GM12878 (cell line): ENCODE measurements at regions not wholly inside any gene's neighbourhood (a gene's known extent, or its start where the extent isn't known, plus 50 kb on each side); places are given as distances from the start of the nearest gene placed in this dataset.

Experiments
- ASH2L ChIP-seq: fragments of 300-600, 200-600 bp; sonication (generic); IDR thresholded peaks from 2 replicates; pipeline ENCODE4 v1.6.1; 2017; ENCODE audit warnings: low read depth, mild to moderate bottlenecking, borderline replicate concordance
- BMI1 ChIP-seq: fragments of 450-650 bp; IDR thresholded peaks from 2 replicates; pipeline ENCODE4 v1.6.1; 2016; ENCODE audit warnings: mild to moderate bottlenecking, moderate library complexity, borderline replicate concordance
- CBX5 ChIP-seq: sonication (generic); IDR thresholded peaks from 2 replicates; pipeline ENCODE4 v1.6.1; 2016; ENCODE audit warnings: low read depth, moderate library complexity, mild to moderate bottlenecking, inconsistent platforms
- CEBPB ChIP-seq, 2 experiments: fragments of 150-350 bp in 1 of 2; IDR thresholded peaks; 2 replicates each; pipeline ENCODE4 v1.6.1; 2012 to 2014; ENCODE audit warnings: low read depth in 2 of 2, low read length in 2 of 2, borderline replicate concordance in 1 of 2, inconsistent platforms in 1 of 2
- HCFC1 ChIP-seq: fragments of 150-350 bp; IDR thresholded peaks from 2 replicates; pipeline ENCODE4 v1.6.1; 2014; ENCODE audit warnings: low read length
- JUNB ChIP-seq: IDR thresholded peaks from 2 replicates; pipeline ENCODE4 v1.6.1; 2016; ENCODE audit warnings: antibody characterized with exemption, mild to moderate bottlenecking
- JUND ChIP-seq: IDR thresholded peaks from 2 replicates; pipeline ENCODE4 v1.6.1; 2012; ENCODE audit warnings: low read depth, mild to moderate bottlenecking, low read length, improper control_type of control experiment, moderate library complexity
- MEF2B ChIP-seq: fragments of 450-650 bp; IDR thresholded peaks from 2 replicates; pipeline ENCODE4 v1.6.1; 2018; ENCODE audit warnings: mild to moderate bottlenecking, moderate library complexity; ENCODE audit not compliant: partially characterized antibody, poor library complexity, severe bottlenecking
- RAD21 ChIP-seq: IDR thresholded peaks from 2 replicates; pipeline ENCODE4 v1.6.1; 2011; ENCODE audit warnings: mild to moderate bottlenecking, low read depth, low read length, moderate library complexity; ENCODE audit not compliant: insufficient read depth
- RB1 ChIP-seq: fragments of 450-650 bp; formaldehyde crosslinking; IDR thresholded peaks from 2 replicates; pipeline ENCODE4 v1.6.1; 2017; ENCODE audit warnings: mild to moderate bottlenecking, borderline replicate concordance
- SMAD1 ChIP-seq: fragments of 450-650 bp; IDR thresholded peaks from 2 replicates; pipeline ENCODE4 v1.6.1; 2018; ENCODE audit warnings: mild to moderate bottlenecking, low read depth; ENCODE audit not compliant: partially characterized antibody
- TCF12 ChIP-seq: IDR thresholded peaks from 2 replicates; pipeline ENCODE4 v1.6.1; 2011; ENCODE audit warnings: low read depth, mild to moderate bottlenecking, low read length
- YY1 ChIP-seq: IDR thresholded peaks from 2 replicates; pipeline ENCODE4 v1.6.1; 2011; ENCODE audit warnings: low read depth, mild to moderate bottlenecking, low read length
- TF ChIP-seq, protein P1 (sequence below): IDR thresholded peaks from 2 replicates; pipeline ENCODE4 v1.6.1; 2011; ENCODE audit warnings: borderline replicate concordance, low read depth, mild to moderate bottlenecking, moderate library complexity, mixed read lengths, low read length; ENCODE audit not compliant: insufficient read depth; ENCODE audit errors: extremely low read length
- TF ChIP-seq, protein P2 (sequence below): IDR thresholded peaks from 2 replicates; pipeline ENCODE4 v1.6.1; 2012; ENCODE audit warnings: improper control_type of control experiment, low read depth, low read length; ENCODE audit not compliant: insufficient replicate concordance
- TF ChIP-seq, protein P3 (sequence below): fragments of 450-650 bp; formaldehyde crosslinking; IDR thresholded peaks from 2 replicates; pipeline ENCODE4 v1.4.0; 2020; ENCODE audit warnings: mild to moderate bottlenecking, moderate library complexity
- TF ChIP-seq, protein P4 (sequence below), 3 experiments: IDR thresholded peaks in 2 of 3; conservative IDR thresholded peaks in 1 of 3; 2 replicates each; pipeline ENCODE4 v1.5.1; 2011; ENCODE audit warnings: low read depth in 3 of 3, low read length in 3 of 3, mild to moderate bottlenecking in 3 of 3, control low read depth in 2 of 3, moderate library complexity in 2 of 3, inconsistent platforms in 1 of 3, mixed read lengths in 1 of 3; ENCODE audit not compliant: control insufficient read depth in 2 of 3, insufficient read depth in 1 of 3; ENCODE audit errors: extremely low read depth in 1 of 3

DNA sequence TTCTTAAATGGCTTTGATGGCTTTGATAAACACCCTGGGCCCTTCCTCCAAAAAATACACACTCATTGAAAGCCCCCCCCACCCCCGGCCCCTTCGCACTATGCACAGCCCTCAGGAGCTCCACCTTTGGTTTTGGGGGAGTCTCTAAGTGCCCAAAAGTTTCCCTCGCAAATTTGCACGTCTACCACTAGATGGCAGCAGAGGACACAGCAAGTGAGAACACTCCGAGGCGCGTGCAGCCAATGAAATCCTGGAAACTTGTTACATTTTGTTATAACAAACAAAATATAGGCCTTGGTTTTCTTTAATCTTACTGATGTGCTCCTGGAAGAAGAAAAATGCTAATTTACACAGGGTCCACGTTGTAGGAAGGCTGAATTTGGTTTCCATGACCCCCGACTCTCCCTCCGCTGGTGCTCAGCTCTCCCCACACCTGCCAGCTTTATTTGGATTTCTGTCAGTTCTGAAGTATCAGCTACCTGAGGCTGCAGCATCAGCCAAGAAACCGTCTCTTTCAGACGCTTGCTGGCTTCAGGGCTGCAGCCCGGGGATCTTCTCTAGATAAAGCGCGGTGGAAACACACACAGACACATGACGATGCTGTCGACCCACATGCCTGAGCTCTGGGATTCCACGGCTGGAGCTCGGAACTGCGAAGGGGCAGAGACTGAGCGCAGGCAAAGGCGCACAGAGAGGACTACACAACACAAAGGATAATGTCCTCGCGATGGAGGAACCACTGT lies 148.3 kb upstream of the RPS6KA2 start (continued):
- no peak for TF ChIP-seq HCFC1
- TF ChIP-seq TCF12: no peak
- TF ChIP-seq, protein P1, sequence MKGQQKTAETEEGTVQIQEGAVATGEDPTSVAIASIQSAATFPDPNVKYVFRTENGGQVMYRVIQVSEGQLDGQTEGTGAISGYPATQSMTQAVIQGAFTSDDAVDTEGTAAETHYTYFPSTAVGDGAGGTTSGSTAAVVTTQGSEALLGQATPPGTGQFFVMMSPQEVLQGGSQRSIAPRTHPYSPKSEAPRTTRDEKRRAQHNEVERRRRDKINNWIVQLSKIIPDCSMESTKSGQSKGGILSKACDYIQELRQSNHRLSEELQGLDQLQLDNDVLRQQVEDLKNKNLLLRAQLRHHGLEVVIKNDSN: no peak
- TF ChIP-seq ASH2L: no peak
- TF ChIP-seq RAD21: peak; percentile 96
- no peak for TF ChIP-seq CEBPB (IDR thresholded peaks at IDR 0.05; ENCODE audit: borderline replicate concordance in 1 of 2, low read depth in 2 of 2, low read length in 2 of 2)
- TF ChIP-seq JUND: no peak
- peak; percentile 22; the same call in 1 of the 2 replicates for TF ChIP-seq RB1
- no peak for TF ChIP-seq JUNB
- TF ChIP-seq CBX5: no peak
- no peak for TF ChIP-seq BMI1
- TF ChIP-seq, protein P2, sequence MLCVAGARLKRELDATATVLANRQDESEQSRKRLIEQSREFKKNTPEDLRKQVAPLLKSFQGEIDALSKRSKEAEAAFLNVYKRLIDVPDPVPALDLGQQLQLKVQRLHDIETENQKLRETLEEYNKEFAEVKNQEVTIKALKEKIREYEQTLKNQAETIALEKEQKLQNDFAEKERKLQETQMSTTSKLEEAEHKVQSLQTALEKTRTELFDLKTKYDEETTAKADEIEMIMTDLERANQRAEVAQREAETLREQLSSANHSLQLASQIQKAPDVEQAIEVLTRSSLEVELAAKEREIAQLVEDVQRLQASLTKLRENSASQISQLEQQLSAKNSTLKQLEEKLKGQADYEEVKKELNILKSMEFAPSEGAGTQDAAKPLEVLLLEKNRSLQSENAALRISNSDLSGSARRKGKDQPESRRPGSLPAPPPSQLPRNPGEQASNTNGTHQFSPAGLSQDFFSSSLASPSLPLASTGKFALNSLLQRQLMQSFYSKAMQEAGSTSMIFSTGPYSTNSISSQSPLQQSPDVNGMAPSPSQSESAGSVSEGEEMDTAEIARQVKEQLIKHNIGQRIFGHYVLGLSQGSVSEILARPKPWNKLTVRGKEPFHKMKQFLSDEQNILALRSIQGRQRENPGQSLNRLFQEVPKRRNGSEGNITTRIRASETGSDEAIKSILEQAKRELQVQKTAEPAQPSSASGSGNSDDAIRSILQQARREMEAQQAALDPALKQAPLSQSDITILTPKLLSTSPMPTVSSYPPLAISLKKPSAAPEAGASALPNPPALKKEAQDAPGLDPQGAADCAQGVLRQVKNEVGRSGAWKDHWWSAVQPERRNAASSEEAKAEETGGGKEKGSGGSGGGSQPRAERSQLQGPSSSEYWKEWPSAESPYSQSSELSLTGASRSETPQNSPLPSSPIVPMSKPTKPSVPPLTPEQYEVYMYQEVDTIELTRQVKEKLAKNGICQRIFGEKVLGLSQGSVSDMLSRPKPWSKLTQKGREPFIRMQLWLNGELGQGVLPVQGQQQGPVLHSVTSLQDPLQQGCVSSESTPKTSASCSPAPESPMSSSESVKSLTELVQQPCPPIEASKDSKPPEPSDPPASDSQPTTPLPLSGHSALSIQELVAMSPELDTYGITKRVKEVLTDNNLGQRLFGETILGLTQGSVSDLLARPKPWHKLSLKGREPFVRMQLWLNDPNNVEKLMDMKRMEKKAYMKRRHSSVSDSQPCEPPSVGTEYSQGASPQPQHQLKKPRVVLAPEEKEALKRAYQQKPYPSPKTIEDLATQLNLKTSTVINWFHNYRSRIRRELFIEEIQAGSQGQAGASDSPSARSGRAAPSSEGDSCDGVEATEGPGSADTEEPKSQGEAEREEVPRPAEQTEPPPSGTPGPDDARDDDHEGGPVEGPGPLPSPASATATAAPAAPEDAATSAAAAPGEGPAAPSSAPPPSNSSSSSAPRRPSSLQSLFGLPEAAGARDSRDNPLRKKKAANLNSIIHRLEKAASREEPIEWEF: no peak
- no peak for TF ChIP-seq MEF2B
- TF ChIP-seq, protein P3, sequence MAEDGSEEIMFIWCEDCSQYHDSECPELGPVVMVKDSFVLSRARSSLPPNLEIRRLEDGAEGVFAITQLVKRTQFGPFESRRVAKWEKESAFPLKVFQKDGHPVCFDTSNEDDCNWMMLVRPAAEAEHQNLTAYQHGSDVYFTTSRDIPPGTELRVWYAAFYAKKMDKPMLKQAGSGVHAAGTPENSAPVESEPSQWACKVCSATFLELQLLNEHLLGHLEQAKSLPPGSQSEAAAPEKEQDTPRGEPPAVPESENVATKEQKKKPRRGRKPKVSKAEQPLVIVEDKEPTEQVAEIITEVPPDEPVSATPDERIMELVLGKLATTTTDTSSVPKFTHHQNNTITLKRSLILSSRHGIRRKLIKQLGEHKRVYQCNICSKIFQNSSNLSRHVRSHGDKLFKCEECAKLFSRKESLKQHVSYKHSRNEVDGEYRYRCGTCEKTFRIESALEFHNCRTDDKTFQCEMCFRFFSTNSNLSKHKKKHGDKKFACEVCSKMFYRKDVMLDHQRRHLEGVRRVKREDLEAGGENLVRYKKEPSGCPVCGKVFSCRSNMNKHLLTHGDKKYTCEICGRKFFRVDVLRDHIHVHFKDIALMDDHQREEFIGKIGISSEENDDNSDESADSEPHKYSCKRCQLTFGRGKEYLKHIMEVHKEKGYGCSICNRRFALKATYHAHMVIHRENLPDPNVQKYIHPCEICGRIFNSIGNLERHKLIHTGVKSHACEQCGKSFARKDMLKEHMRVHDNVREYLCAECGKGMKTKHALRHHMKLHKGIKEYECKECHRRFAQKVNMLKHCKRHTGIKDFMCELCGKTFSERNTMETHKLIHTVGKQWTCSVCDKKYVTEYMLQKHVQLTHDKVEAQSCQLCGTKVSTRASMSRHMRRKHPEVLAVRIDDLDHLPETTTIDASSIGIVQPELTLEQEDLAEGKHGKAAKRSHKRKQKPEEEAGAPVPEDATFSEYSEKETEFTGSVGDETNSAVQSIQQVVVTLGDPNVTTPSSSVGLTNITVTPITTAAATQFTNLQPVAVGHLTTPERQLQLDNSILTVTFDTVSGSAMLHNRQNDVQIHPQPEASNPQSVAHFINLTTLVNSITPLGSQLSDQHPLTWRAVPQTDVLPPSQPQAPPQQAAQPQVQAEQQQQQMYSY: no peak
- TF ChIP-seq YY1: 0 out of 2 replicates have a peak, but pooled peaks have one; percentile 29
- TF ChIP-seq SMAD1: no peak
- TF ChIP-seq, protein P4, sequence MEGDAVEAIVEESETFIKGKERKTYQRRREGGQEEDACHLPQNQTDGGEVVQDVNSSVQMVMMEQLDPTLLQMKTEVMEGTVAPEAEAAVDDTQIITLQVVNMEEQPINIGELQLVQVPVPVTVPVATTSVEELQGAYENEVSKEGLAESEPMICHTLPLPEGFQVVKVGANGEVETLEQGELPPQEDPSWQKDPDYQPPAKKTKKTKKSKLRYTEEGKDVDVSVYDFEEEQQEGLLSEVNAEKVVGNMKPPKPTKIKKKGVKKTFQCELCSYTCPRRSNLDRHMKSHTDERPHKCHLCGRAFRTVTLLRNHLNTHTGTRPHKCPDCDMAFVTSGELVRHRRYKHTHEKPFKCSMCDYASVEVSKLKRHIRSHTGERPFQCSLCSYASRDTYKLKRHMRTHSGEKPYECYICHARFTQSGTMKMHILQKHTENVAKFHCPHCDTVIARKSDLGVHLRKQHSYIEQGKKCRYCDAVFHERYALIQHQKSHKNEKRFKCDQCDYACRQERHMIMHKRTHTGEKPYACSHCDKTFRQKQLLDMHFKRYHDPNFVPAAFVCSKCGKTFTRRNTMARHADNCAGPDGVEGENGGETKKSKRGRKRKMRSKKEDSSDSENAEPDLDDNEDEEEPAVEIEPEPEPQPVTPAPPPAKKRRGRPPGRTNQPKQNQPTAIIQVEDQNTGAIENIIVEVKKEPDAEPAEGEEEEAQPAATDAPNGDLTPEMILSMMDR (IDR thresholded peaks at IDR 0.05 in 2 of 3, conservative IDR thresholded peaks at IDR 0.05 in 1 of 3; ENCODE audit: control insufficient read depth in 2 of 3, extremely low read depth in 1 of 3, insufficient read depth in 1 of 3, low read depth in 3 of 3, low read length in 3 of 3): peak; percentile 84 to 91 (median 88)
